Left lung (tissue), 4 donors: ENCODE measurements at regions not wholly inside any gene's neighbourhood (a gene's known extent, or its start where the extent isn't known, plus 50 kb on each side); places are given as distances from the start of the nearest gene placed in this dataset.

Experiments used
- ATAC-seq: fragments of 200-7000 bp; cut with Tn5 transposase; one replicate; pipeline ENCODE4 v1.9.1; 2020; ENCODE audit warnings: moderate library complexity
- DNase-seq, 4 donors: peaks; one replicate each; pipeline ENCODE4 v3.0.0-alpha.2; 2013 to 2020
- H3K27ac ChIP-seq, 2 donors: fragments of 200-600 bp; sonication (generic) in 1 of 2; one replicate each; pipeline versions ENCODE4 v1.5.0 to v1.8.0; 2020 to 2021
- H3K27me3 ChIP-seq, 2 donors: fragments of 200-600 bp; sonication (generic) in 1 of 2; one replicate each; pipeline versions ENCODE4 v1.5.0 to v1.8.0; 2020 to 2021
- H3K36me3 ChIP-seq, 2 donors: fragments of 200-600 bp; sonication (generic) in 1 of 2; one replicate each; pipeline versions ENCODE4 v1.5.0 to v1.8.0; 2020 to 2021
- H3K4me1 ChIP-seq, 2 donors: fragments of 200-600 bp; one replicate each; pipeline ENCODE4 v1.8.0; 2021
- H3K4me3 ChIP-seq, 2 donors: fragments of 200-600 bp; sonication (generic) in 1 of 2; one replicate each; pipeline versions ENCODE4 v1.5.0 to v1.8.0; 2020 to 2021; ENCODE audit warnings: mild to moderate bottlenecking in 1 of 2
- H3K9me3 ChIP-seq, 2 donors: fragments of 200-600 bp; sonication (generic) in 1 of 2; one replicate each; pipeline versions ENCODE4 v1.5.0 to v1.8.0; 2020 to 2021
- CTCF ChIP-seq, 2 donors: fragments of 200-600 bp; sonication (generic) in 1 of 2; IDR thresholded peaks; one replicate each; pipeline versions ENCODE4 v1.5.0 to v1.8.0; 2021; ENCODE audit warnings: antibody characterized with exemption in 2 of 2
- intact Hi-C, 2 donors: fragments of 100-400 bp; cut with DNase I; formaldehyde crosslinking; loops; one replicate each; pipeline versions ENCODE4 v1.11.2 to v1.14.2; 2022
- donor health status: DM: no; HTN: yes; CAD: no.
- donor health status: DM: no; HTN: no; CAD: no.

GRCh38 chr7:92231-92674, 100.1 kb upstream of the FAM20C start:
- intact Hi-C loops, result no loop called here
- no peak overlapping the region for H3K27ac ChIP-seq
- no peak for ATAC-seq
- H3K4me3 ChIP-seq, result no peak overlapping the region
- DNase-seq, result no peak
- no peaks in the 10 kb centered on the region for H3K27me3 ChIP-seq
- H3K4me1 ChIP-seq, result peaks cover 17 to 27% of the 10 kb centered on the region in 2 donors
- no peak for TF ChIP-seq CTCF (IDR thresholded peaks at IDR 0.05)
- no peaks in the 10 kb centered on the region for H3K36me3 ChIP-seq
- H3K9me3 ChIP-seq, result no peaks in the 10 kb centered on the region

GRCh38 chr7:92888-93672, 99.3 kb upstream of the FAM20C start:
- Histone ChIP-seq H3K27me3 (no peaks in the 10 kb centered on the region), H3K27ac (no peak overlapping the region), H3K4me1 (peaks cover 17 to 27% of the 10 kb centered on the region in 2 donors), H3K4me3 (no peak overlapping the region), H3K9me3 (peaks cover 0 to 5% of the 10 kb centered on the region in 2 donors), H3K36me3 (no peaks in the 10 kb centered on the region)
- no peak for DNase-seq
- intact Hi-C loops, result no loop called here
- TF ChIP-seq CTCF (IDR thresholded peaks at IDR 0.05), result no peak
- ATAC-seq, result no peak

- no peak overlapping the region for H3K27ac ChIP-seq
- no peak overlapping the region for H3K4me3 ChIP-seq
- peaks cover 0 to 11% of the 10 kb centered on the region in 2 donors for H3K9me3 ChIP-seq
- intact Hi-C loops, result no loop called here
- ATAC-seq, result no peak
- H3K36me3 ChIP-seq, result no peaks in the 10 kb centered on the region
- TF ChIP-seq CTCF (IDR thresholded peaks at IDR 0.05), result no peak
- H3K27me3 ChIP-seq, result no peaks in the 10 kb centered on the region
- no peak for DNase-seq
- peaks cover 13 to 16% of the 10 kb centered on the region in 2 donors for H3K4me1 ChIP-seq
Observed at GRCh38 chr7:94251-94801, 98.0 kb upstream of the FAM20C start.

DNA sequence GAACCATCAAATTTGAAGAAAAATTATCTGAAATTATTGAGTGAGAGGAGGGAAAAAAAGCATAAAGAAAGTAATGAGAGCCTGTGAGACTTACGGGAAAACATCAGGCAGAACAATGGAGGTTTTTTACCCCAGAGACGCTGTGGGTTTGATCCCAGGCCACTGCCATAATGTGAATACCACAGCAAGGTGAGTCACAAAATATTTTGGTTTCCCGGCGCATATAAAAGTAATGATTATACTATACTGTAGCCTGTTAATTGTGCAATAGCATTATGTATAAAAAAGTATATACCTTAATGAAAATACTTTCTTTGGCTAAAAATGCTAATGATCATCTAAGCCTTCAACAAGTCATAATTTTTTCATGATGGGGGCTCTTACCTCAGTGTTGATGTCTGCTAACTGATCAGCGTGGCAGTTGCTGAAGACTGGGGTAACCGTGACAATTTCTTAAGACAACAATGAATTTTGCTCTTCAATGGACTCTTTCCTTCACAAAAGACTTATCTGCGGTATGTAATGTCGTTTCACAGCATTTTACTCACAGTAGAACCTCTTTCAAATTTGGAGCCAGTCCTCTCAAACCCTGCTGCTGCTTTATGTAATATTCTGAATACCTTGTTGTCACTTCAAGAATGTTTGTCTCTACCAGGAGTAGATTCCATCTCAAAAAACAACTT, 97.0 kb upstream of the FAM20C start:
- intact Hi-C loops, result no loop called here
- TF ChIP-seq CTCF (IDR thresholded peaks at IDR 0.05), result no peak

GRCh38 chr7:95863-96260, 96.5 kb upstream of the FAM20C start:
- intact Hi-C loops, result no loop called here
- ATAC-seq (no peak), DNase-seq (no peak)
- H3K36me3 ChIP-seq, result no peaks in the 10 kb centered on the region
- no peak overlapping the region for H3K4me3 ChIP-seq
- peaks cover 0 to 11% of the 10 kb centered on the region in 2 donors for H3K9me3 ChIP-seq
- peaks cover 0 to under 1% of the 10 kb centered on the region in 2 donors for H3K4me1 ChIP-seq
- H3K27ac ChIP-seq, result no peak overlapping the region
- no peak for TF ChIP-seq CTCF (IDR thresholded peaks at IDR 0.05)
- no peaks in the 10 kb centered on the region for H3K27me3 ChIP-seq

More for the DNA sequence above, 97.0 kb upstream of the FAM20C start:
- Histone ChIP-seq H3K4me1 (peaks cover 4 to 6% of the 10 kb centered on the region in 2 donors), H3K27me3 (no peaks in the 10 kb centered on the region), H3K9me3 (peaks cover 0 to 11% of the 10 kb centered on the region in 2 donors), H3K36me3 (no peaks in the 10 kb centered on the region), H3K4me3 (no peak overlapping the region), H3K27ac (no peak overlapping the region)
- DNase-seq (no peak), ATAC-seq (no peak)
